ENCODE measurements at regions not wholly inside any gene's neighbourhood (a gene's known extent, or its start where the extent isn't known, plus 50 kb on each side); places are given as distances from the start of the nearest gene placed in this dataset.
A peak's percentile ranks its signal among the peaks of the same experiment; 100 is the strongest.
"Not testable (repeated sequence)": the region's sequence is repeated elsewhere in the genome, so short reads cannot be mapped to it uniquely, and the experiment has no call there.

- WGBS (ENCODE audit: insufficient coverage): no CpG with 5 or more reads among the region's 5 CpGs
- H3K36me3 ChIP-seq (ENCODE audit: control insufficient read depth in 4 of 4, insufficient read depth in 4 of 4, low read length in 3 of 4); H3K27ac ChIP-seq (ENCODE audit: insufficient read depth in 1 of 2, low read depth in 1 of 2, low read length in 2 of 2, poor library complexity in 1 of 2, severe bottlenecking in 2 of 2); H3K27me3 ChIP-seq (replicated peaks in 2 of 5; ENCODE audit: control insufficient read depth in 4 of 5, insufficient read depth in 5 of 5, low read length in 4 of 5); CTCF ChIA-PET; POLR2A ChIA-PET; DNase-seq; H3K9me3 ChIP-seq (ENCODE audit: control extremely low read depth in 1 of 5, control insufficient read depth in 4 of 5, insufficient read depth in 2 of 5, low read depth in 1 of 5, low read length in 4 of 5); H3K4me1 ChIP-seq (ENCODE audit: control extremely low read depth in 1 of 4, control insufficient read depth in 4 of 4, insufficient read depth in 4 of 4, low read length in 3 of 4); H3K4me3 ChIP-seq (ENCODE audit: control insufficient read depth in 1 of 7, extremely low read depth in 1 of 7, insufficient read depth in 4 of 7, low read depth in 2 of 7, low read length in 6 of 7): not testable (repeated sequence)
Observed at GRCh38 chr4:3986412-3986811, 220.2 kb downstream of the ADRA2C start.

- H3K27ac ChIP-seq (ENCODE audit: insufficient read depth in 1 of 2, low read depth in 1 of 2, low read length in 2 of 2, poor library complexity in 1 of 2, severe bottlenecking in 2 of 2); H3K36me3 ChIP-seq (ENCODE audit: control insufficient read depth in 4 of 4, insufficient read depth in 4 of 4, low read length in 3 of 4); POLR2A ChIA-PET; H3K4me3 ChIP-seq (ENCODE audit: control insufficient read depth in 1 of 7, extremely low read depth in 1 of 7, insufficient read depth in 4 of 7, low read depth in 2 of 7, low read length in 6 of 7); H3K9me3 ChIP-seq (ENCODE audit: control extremely low read depth in 1 of 5, control insufficient read depth in 4 of 5, insufficient read depth in 2 of 5, low read depth in 1 of 5, low read length in 4 of 5); DNase-seq; CTCF ChIA-PET; H3K27me3 ChIP-seq (replicated peaks in 2 of 5; ENCODE audit: control insufficient read depth in 4 of 5, insufficient read depth in 5 of 5, low read length in 4 of 5); H3K4me1 ChIP-seq (ENCODE audit: control extremely low read depth in 1 of 4, control insufficient read depth in 4 of 4, insufficient read depth in 4 of 4, low read length in 3 of 4): not testable (repeated sequence)
- WGBS (ENCODE audit: insufficient coverage): no CpG with 5 or more reads among the region's 1 CpG
Observed at GRCh38 chr4:3997386-3997785, 229.3 kb downstream of the OTOP1 start.

GRCh38 chr4:4004036-4004435, 222.7 kb downstream of the OTOP1 start:
- 83% methylated on average over 5 of the region's 5 CpGs for WGBS (ENCODE audit: insufficient coverage)
- DNase-seq; H3K9me3 ChIP-seq (ENCODE audit: control extremely low read depth in 1 of 5, control insufficient read depth in 4 of 5, insufficient read depth in 2 of 5, low read depth in 1 of 5, low read length in 4 of 5); H3K27ac ChIP-seq (ENCODE audit: insufficient read depth in 1 of 2, low read depth in 1 of 2, low read length in 2 of 2, poor library complexity in 1 of 2, severe bottlenecking in 2 of 2); H3K4me3 ChIP-seq (ENCODE audit: control insufficient read depth in 1 of 7, extremely low read depth in 1 of 7, insufficient read depth in 4 of 7, low read depth in 2 of 7, low read length in 6 of 7); H3K27me3 ChIP-seq (replicated peaks in 2 of 5; ENCODE audit: control insufficient read depth in 4 of 5, insufficient read depth in 5 of 5, low read length in 4 of 5); POLR2A ChIA-PET; CTCF ChIA-PET; H3K4me1 ChIP-seq (ENCODE audit: control extremely low read depth in 1 of 4, control insufficient read depth in 4 of 4, insufficient read depth in 4 of 4, low read length in 3 of 4); H3K36me3 ChIP-seq (ENCODE audit: control insufficient read depth in 4 of 4, insufficient read depth in 4 of 4, low read length in 3 of 4): not testable (repeated sequence)

DNA sequence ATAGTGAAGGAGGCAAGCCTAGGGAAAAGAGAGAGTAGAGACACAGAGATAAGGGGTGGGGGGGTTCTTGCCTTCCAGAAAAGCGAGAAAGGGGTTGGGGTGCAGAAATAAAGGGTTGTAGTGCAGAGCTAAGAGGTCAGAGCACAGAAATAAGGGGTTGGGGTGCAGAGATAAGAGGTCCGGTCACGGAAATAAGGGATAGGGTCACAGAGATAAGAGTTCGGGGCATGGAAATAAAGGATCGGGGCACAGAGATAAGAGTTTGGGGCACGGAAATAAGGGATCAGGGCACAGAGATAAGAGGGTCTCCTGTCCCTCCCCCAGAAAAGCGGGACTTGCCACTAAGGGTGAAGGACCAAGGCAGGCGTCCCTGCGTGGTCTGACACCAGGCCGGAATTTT, 222.0 kb downstream of the OTOP1 start:
- H3K4me3 ChIP-seq (ENCODE audit: control insufficient read depth in 1 of 7, extremely low read depth in 1 of 7, insufficient read depth in 4 of 7, low read depth in 2 of 7, low read length in 6 of 7); H3K9me3 ChIP-seq (ENCODE audit: control extremely low read depth in 1 of 5, control insufficient read depth in 4 of 5, insufficient read depth in 2 of 5, low read depth in 1 of 5, low read length in 4 of 5); H3K27ac ChIP-seq (ENCODE audit: insufficient read depth in 1 of 2, low read depth in 1 of 2, low read length in 2 of 2, poor library complexity in 1 of 2, severe bottlenecking in 2 of 2); H3K36me3 ChIP-seq (ENCODE audit: control insufficient read depth in 4 of 4, insufficient read depth in 4 of 4, low read length in 3 of 4); H3K27me3 ChIP-seq (replicated peaks in 2 of 5; ENCODE audit: control insufficient read depth in 4 of 5, insufficient read depth in 5 of 5, low read length in 4 of 5); DNase-seq; H3K4me1 ChIP-seq (ENCODE audit: control extremely low read depth in 1 of 4, control insufficient read depth in 4 of 4, insufficient read depth in 4 of 4, low read length in 3 of 4); POLR2A ChIA-PET; CTCF ChIA-PET: not testable (repeated sequence)
- WGBS (ENCODE audit: insufficient coverage): 85% methylated on average over 6 of the region's 10 CpGs

DNA sequence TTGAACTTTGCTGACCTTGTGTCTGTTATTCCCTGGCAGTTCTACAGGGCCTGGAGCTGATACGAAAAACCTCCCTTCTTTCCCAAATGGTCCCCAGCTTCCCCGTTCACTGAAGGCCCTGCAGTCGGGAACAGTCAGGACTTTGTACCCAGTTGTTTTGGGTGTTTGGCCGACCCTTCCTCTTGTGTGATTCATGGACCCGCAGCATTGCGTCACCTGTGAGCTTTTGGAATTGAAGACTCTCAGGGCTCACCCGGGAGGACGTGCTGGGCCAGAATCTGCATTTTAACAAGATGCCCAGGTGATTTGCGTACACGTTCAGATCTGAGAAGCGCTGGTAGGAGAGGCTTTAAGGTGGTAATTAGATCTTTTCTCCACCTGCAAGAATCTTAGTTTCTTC, 220.4 kb downstream of the OTOP1 start:
- H3K4me1 ChIP-seq (ENCODE audit: control extremely low read depth in 1 of 4, control insufficient read depth in 4 of 4, insufficient read depth in 4 of 4, low read length in 3 of 4); DNase-seq; H3K27me3 ChIP-seq (replicated peaks in 2 of 5; ENCODE audit: control insufficient read depth in 4 of 5, insufficient read depth in 5 of 5, low read length in 4 of 5); H3K27ac ChIP-seq (ENCODE audit: insufficient read depth in 1 of 2, low read depth in 1 of 2, low read length in 2 of 2, poor library complexity in 1 of 2, severe bottlenecking in 2 of 2); H3K36me3 ChIP-seq (ENCODE audit: control insufficient read depth in 4 of 4, insufficient read depth in 4 of 4, low read length in 3 of 4); H3K9me3 ChIP-seq (ENCODE audit: control extremely low read depth in 1 of 5, control insufficient read depth in 4 of 5, insufficient read depth in 2 of 5, low read depth in 1 of 5, low read length in 4 of 5); POLR2A ChIA-PET; CTCF ChIA-PET; H3K4me3 ChIP-seq (ENCODE audit: control insufficient read depth in 1 of 7, extremely low read depth in 1 of 7, insufficient read depth in 4 of 7, low read depth in 2 of 7, low read length in 6 of 7): not testable (repeated sequence)
- WGBS (ENCODE audit: insufficient coverage): 64% methylated on average over 3 of the region's 11 CpGs

DNA sequence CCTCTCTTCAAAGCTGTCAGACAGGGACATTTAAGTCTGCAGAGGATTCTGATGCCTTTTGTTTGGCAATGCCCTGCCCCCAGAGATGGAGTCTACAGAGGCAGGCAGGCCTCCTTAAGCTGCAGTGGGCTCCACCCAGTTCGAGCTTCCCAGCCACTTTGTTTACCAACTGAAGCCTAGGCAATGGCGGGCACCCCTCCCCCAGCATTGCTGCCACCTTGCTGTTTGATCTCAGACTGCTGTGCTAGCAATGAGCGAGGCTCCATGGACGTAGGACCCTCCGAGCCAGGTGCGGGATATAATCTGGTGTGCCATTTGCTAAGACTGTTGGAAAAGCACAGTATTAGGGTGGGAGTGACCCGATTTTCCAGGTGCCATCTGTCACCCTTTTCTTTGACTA, 207.7 kb downstream of the OTOP1 start:
- WGBS (ENCODE audit: insufficient coverage): no CpG with 5 or more reads among the region's 7 CpGs
- H3K27me3 ChIP-seq (replicated peaks in 2 of 5; ENCODE audit: control insufficient read depth in 4 of 5, insufficient read depth in 5 of 5, low read length in 4 of 5); DNase-seq; H3K36me3 ChIP-seq (ENCODE audit: control insufficient read depth in 4 of 4, insufficient read depth in 4 of 4, low read length in 3 of 4); CTCF ChIA-PET; H3K9me3 ChIP-seq (ENCODE audit: control extremely low read depth in 1 of 5, control insufficient read depth in 4 of 5, insufficient read depth in 2 of 5, low read depth in 1 of 5, low read length in 4 of 5); H3K4me3 ChIP-seq (ENCODE audit: control insufficient read depth in 1 of 7, extremely low read depth in 1 of 7, insufficient read depth in 4 of 7, low read depth in 2 of 7, low read length in 6 of 7); H3K4me1 ChIP-seq (ENCODE audit: control extremely low read depth in 1 of 4, control insufficient read depth in 4 of 4, insufficient read depth in 4 of 4, low read length in 3 of 4); H3K27ac ChIP-seq (ENCODE audit: insufficient read depth in 1 of 2, low read depth in 1 of 2, low read length in 2 of 2, poor library complexity in 1 of 2, severe bottlenecking in 2 of 2); POLR2A ChIA-PET: not testable (repeated sequence)

- H3K4me3 ChIP-seq (ENCODE audit: control insufficient read depth in 1 of 7, extremely low read depth in 1 of 7, insufficient read depth in 4 of 7, low read depth in 2 of 7, low read length in 6 of 7); H3K27ac ChIP-seq (ENCODE audit: insufficient read depth in 1 of 2, low read depth in 1 of 2, low read length in 2 of 2, poor library complexity in 1 of 2, severe bottlenecking in 2 of 2); H3K4me1 ChIP-seq (ENCODE audit: control extremely low read depth in 1 of 4, control insufficient read depth in 4 of 4, insufficient read depth in 4 of 4, low read length in 3 of 4); CTCF ChIA-PET; H3K9me3 ChIP-seq (ENCODE audit: control extremely low read depth in 1 of 5, control insufficient read depth in 4 of 5, insufficient read depth in 2 of 5, low read depth in 1 of 5, low read length in 4 of 5); H3K27me3 ChIP-seq (replicated peaks in 2 of 5; ENCODE audit: control insufficient read depth in 4 of 5, insufficient read depth in 5 of 5, low read length in 4 of 5); H3K36me3 ChIP-seq (ENCODE audit: control insufficient read depth in 4 of 4, insufficient read depth in 4 of 4, low read length in 3 of 4); POLR2A ChIA-PET; DNase-seq: not testable (repeated sequence)
- no CpG with 5 or more reads among the region's 15 CpGs for whole genome bisulfite sequencing (ENCODE audit: insufficient coverage)
Observed at GRCh38 chr4:4021161-4021560, 205.6 kb downstream of the OTOP1 start.

DNA sequence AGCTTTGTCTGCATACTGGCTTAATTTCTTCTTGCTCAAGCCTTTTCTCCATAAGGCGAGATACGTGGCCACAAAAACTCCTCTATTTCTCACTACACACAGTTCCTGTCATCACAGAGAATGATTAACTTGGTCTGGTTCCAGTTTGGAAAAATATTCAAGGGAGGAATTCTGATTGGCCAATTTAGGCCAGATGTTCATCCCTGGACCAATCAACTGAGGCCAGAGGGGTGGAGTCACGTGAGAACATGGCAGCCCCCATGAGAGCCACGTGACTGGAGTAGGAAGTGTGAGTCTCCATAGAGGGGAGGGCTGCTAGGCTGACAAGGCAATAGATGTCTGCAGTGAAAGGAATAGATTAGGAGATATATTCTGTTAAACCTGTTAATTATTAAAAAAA, 200.0 kb downstream of the OTOP1 start:
- POLR2A ChIA-PET; H3K27me3 ChIP-seq (replicated peaks in 2 of 5; ENCODE audit: control insufficient read depth in 4 of 5, insufficient read depth in 5 of 5, low read length in 4 of 5); H3K4me1 ChIP-seq (ENCODE audit: control extremely low read depth in 1 of 4, control insufficient read depth in 4 of 4, insufficient read depth in 4 of 4, low read length in 3 of 4); CTCF ChIA-PET; H3K36me3 ChIP-seq (ENCODE audit: control insufficient read depth in 4 of 4, insufficient read depth in 4 of 4, low read length in 3 of 4); H3K9me3 ChIP-seq (ENCODE audit: control extremely low read depth in 1 of 5, control insufficient read depth in 4 of 5, insufficient read depth in 2 of 5, low read depth in 1 of 5, low read length in 4 of 5); H3K4me3 ChIP-seq (ENCODE audit: control insufficient read depth in 1 of 7, extremely low read depth in 1 of 7, insufficient read depth in 4 of 7, low read depth in 2 of 7, low read length in 6 of 7); H3K27ac ChIP-seq (ENCODE audit: insufficient read depth in 1 of 2, low read depth in 1 of 2, low read length in 2 of 2, poor library complexity in 1 of 2, severe bottlenecking in 2 of 2): not testable (repeated sequence)
- 87% methylated on average over 4 of the region's 4 CpGs for WGBS (ENCODE audit: insufficient coverage)
- DNase-seq: peak in 1 of 3 donors; percentile 2
